Sigmoid colon (tissue), 6 donors: ENCODE measurements at regions not wholly inside any gene's neighbourhood (a gene's known extent, or its start where the extent isn't known, plus 50 kb on each side); places are given as distances from the start of the nearest gene placed in this dataset.

Source experiments
- DNase-seq: peaks from one replicate; pipeline ENCODE4 v3.0.0-alpha.2; 2019
- H3K27ac ChIP-seq, 4 donors: fragments of 200-600 bp; sonication (generic); one replicate each; pipeline ENCODE4 v1.5.1; 2016 to 2019; ENCODE audit warnings: mild to moderate bottlenecking in 1 of 4
- H3K27me3 ChIP-seq, 3 donors: fragments of 200-600 bp; sonication (generic); one replicate each; pipeline ENCODE4 v1.5.1; 2019; ENCODE audit warnings: mild to moderate bottlenecking in 1 of 3
- H3K36me3 ChIP-seq, 4 donors: fragments of 200-600 bp; sonication (generic); one replicate each; pipeline ENCODE4 v1.5.1; 2016 to 2019
- H3K4me1 ChIP-seq, 4 donors: fragments of 200-600 bp; sonication (generic); one replicate each; pipeline ENCODE4 v1.5.1; 2017 to 2019
- H3K4me3 ChIP-seq, 4 donors: fragments of 200-600 bp; sonication (generic); one replicate each; pipeline ENCODE4 v1.5.1; 2017 to 2019; ENCODE audit warnings: mild to moderate bottlenecking in 2 of 4, moderate library complexity in 1 of 4
- H3K9me3 ChIP-seq, 4 donors: fragments of 200-600 bp in 3 of 4; sonication (generic) in 3 of 4; one replicate each; pipeline versions ENCODE4 v1.5.1 to v1.6.1; 2013 to 2019
- EP300 ChIP-seq, 4 donors: sonication (generic); formaldehyde crosslinking; IDR thresholded peaks; one replicate each; pipeline ENCODE4 v1.6.1; 2017; ENCODE audit warnings: antibody characterized with exemption in 4 of 4
- POLR2A ChIP-seq, 2 donors: fragments of 450-650 bp; IDR thresholded peaks; one replicate each; pipeline ENCODE4 v1.6.1; 2016; ENCODE audit warnings: antibody characterized with exemption in 2 of 2, mild to moderate bottlenecking in 2 of 2, moderate library complexity in 2 of 2
- POLR2AphosphoS5 ChIP-seq, 4 donors: sonication (generic); formaldehyde crosslinking; IDR thresholded peaks; one replicate each; pipeline ENCODE4 v1.6.1; 2017; ENCODE audit warnings: antibody characterized with exemption in 4 of 4
- WGBS, 2 donors: extraction: QIAGEN DNeasy Blood & Tissue Kit; methylation state at CpG; one replicate each; pipeline ENCODE4 v1.1.7; 2013; 5-methylcytosine and 5-hydroxymethylcytosine counted together
- intact Hi-C: fragments of 100-400 bp; cut with DNase I; formaldehyde crosslinking; loops from one replicate; pipeline ENCODE4 v1.15.1; 2023
- TF ChIP-seq, protein P1 (sequence below), 4 experiments: fragments of 450-650 bp in 3 of 4; fragments of 200-600 bp in 1 of 4; IDR thresholded peaks; one replicate each; pipeline ENCODE4 v1.5.1; 2016 to 2019; ENCODE audit warnings: antibody characterized with exemption in 4 of 4, mild to moderate bottlenecking in 3 of 4, moderate library complexity in 2 of 4
- donor health status: healthy with polysubstance abuse.
- donor health status: healthy.

DNA sequence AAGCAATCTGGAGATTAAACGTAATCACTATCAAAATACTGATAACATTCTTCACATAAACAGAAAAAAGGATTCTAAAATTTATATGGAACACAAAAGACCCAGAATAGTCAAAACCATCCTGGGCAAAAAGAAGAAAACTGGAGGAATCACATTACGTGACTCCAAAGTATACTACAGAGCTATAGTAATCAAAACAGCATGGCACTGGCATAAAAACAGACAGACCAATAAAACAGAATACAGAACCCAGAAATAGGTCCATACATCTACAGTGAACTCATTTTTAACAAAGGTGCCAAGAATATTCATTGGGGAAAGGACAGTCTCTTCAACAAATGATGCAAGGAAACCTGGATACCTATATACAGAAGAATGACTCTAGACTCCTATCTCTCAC is 621.9 kb upstream of the CCDC54 start:
- 69 to 85% methylated on average over 2 of the region's 2 CpGs for WGBS, 2 donors
- intact Hi-C loops, result no loop called here

GRCh38 chr3:106756901-106757300 is 620.3 kb upstream of the CCDC54 start:
- 80 to 84% methylated on average over 3 of the region's 3 CpGs for WGBS, 2 donors
- no peak for DNase-seq
- no peak overlapping the region for H3K27ac ChIP-seq
- H3K4me3 ChIP-seq, result no peak overlapping the region
- TF ChIP-seq EP300 (IDR thresholded peaks at IDR 0.05) (no peak), POLR2AphosphoS5 (IDR thresholded peaks at IDR 0.05) (no peak), POLR2A (IDR thresholded peaks at IDR 0.05) (no peak)
- TF ChIP-seq, protein P1, sequence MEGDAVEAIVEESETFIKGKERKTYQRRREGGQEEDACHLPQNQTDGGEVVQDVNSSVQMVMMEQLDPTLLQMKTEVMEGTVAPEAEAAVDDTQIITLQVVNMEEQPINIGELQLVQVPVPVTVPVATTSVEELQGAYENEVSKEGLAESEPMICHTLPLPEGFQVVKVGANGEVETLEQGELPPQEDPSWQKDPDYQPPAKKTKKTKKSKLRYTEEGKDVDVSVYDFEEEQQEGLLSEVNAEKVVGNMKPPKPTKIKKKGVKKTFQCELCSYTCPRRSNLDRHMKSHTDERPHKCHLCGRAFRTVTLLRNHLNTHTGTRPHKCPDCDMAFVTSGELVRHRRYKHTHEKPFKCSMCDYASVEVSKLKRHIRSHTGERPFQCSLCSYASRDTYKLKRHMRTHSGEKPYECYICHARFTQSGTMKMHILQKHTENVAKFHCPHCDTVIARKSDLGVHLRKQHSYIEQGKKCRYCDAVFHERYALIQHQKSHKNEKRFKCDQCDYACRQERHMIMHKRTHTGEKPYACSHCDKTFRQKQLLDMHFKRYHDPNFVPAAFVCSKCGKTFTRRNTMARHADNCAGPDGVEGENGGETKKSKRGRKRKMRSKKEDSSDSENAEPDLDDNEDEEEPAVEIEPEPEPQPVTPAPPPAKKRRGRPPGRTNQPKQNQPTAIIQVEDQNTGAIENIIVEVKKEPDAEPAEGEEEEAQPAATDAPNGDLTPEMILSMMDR (IDR thresholded peaks at IDR 0.05), result no peak
- no peaks in the 10 kb centered on the region for H3K4me1 ChIP-seq
- intact Hi-C loops, result no loop called here
- H3K9me3 ChIP-seq, result peaks cover 0 to 6% (median 5%) of the 10 kb centered on the region in 4 donors
- no peaks in the 10 kb centered on the region for H3K27me3 ChIP-seq
- no peaks in the 10 kb centered on the region for H3K36me3 ChIP-seq

More for the DNA sequence above, 621.9 kb upstream of the CCDC54 start:
- DNase-seq, result no peak
- no peaks in the 10 kb centered on the region for H3K4me1 ChIP-seq
- TF ChIP-seq EP300 (IDR thresholded peaks at IDR 0.05) (no peak), POLR2AphosphoS5 (IDR thresholded peaks at IDR 0.05) (no peak), POLR2A (IDR thresholded peaks at IDR 0.05) (no peak)
- TF ChIP-seq, protein P1 (IDR thresholded peaks at IDR 0.05), result no peak
- no peak overlapping the region for H3K27ac ChIP-seq
- H3K9me3 ChIP-seq, result peaks cover 0 to 6% (median 5%) of the 10 kb centered on the region in 4 donors
- no peak overlapping the region for H3K4me3 ChIP-seq
- no peaks in the 10 kb centered on the region for H3K27me3 ChIP-seq
- no peaks in the 10 kb centered on the region for H3K36me3 ChIP-seq

DNA sequence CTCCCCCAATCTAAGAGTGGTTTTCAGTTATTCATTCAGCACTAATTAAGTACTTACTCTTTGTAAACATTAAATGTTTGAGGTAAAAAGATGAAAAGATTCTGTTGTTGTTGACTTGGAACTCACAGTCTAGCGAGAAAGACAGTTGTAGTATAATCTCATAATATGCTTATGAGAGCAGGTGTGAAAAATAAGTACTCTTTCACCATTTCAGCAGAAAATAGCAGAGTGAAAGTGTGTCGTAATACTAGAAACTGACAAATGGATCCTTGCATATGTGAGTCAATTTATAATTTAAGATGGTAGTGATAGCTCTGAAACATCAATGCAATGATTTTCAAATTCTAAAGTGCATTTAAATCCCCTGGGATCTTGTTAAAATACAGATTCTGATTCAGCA is 618.8 kb upstream of the CCDC54 start:
- no peak for DNase-seq
- H3K4me3 ChIP-seq, result no peak overlapping the region
- no peaks in the 10 kb centered on the region for H3K36me3 ChIP-seq
- WGBS, 2 donors, result 86 to 87% methylated on average over 2 of the region's 2 CpGs
- peaks cover 0 to 6% (median 5%) of the 10 kb centered on the region in 4 donors for H3K9me3 ChIP-seq
- TF ChIP-seq POLR2A (IDR thresholded peaks at IDR 0.05) (no peak), POLR2AphosphoS5 (IDR thresholded peaks at IDR 0.05) (no peak), EP300 (IDR thresholded peaks at IDR 0.05) (no peak)
- TF ChIP-seq, protein P1 (IDR thresholded peaks at IDR 0.05), result no peak
- no peak overlapping the region for H3K27ac ChIP-seq
- intact Hi-C loops, result no loop called here
- no peaks in the 10 kb centered on the region for H3K27me3 ChIP-seq
- no peaks in the 10 kb centered on the region for H3K4me1 ChIP-seq

DNA sequence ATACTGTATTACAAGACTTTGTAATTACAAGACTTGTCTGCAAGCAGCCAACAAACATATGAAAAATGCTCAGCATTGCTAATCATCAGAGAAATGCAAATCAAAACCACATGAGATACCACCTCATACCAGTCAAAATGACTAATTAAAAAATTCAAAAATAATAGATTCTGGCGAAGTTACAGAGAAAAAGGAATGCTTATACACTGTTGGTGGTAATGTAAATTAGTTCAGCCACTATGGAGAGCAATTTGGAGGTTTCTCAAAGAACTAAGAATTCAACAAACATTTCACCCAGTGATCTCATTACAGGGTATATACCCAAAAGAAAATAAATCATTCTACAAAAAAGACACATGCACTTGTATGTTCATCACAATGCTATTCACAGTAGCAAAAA is 617.5 kb upstream of the CCDC54 start:
- Histone ChIP-seq H3K4me3 (no peak overlapping the region), H3K4me1 (no peaks in the 10 kb centered on the region), H3K27me3 (no peaks in the 10 kb centered on the region), H3K36me3 (no peaks in the 10 kb centered on the region), H3K27ac (no peak overlapping the region), H3K9me3 (peaks cover 0 to 5% (median 4%) of the 10 kb centered on the region in 4 donors)
- TF ChIP-seq POLR2AphosphoS5 (IDR thresholded peaks at IDR 0.05), result no peak
- TF ChIP-seq, protein P1 (IDR thresholded peaks at IDR 0.05), result no peak
- TF ChIP-seq POLR2A (IDR thresholded peaks at IDR 0.05), result no peak
- TF ChIP-seq EP300 (IDR thresholded peaks at IDR 0.05), result no peak
- no peak for DNase-seq
- WGBS, 2 donors, result 30 to 74% methylated on average over 1 of the region's 1 CpG
- intact Hi-C loops, result no loop called here

GRCh38 chr3:106765342-106765741 is 611.9 kb upstream of the CCDC54 start:
- no peaks in the 10 kb centered on the region for H3K36me3 ChIP-seq
- TF ChIP-seq POLR2A (IDR thresholded peaks at IDR 0.05), result no peak
- TF ChIP-seq, protein P1 (IDR thresholded peaks at IDR 0.05), result no peak
- TF ChIP-seq EP300 (IDR thresholded peaks at IDR 0.05), result no peak
- TF ChIP-seq POLR2AphosphoS5 (IDR thresholded peaks at IDR 0.05), result no peak
- no peaks in the 10 kb centered on the region for H3K4me1 ChIP-seq
- WGBS, 2 donors, result 90 to 91% methylated on average over 7 of the region's 7 CpGs
- intact Hi-C loops, result no loop called here
- no peak overlapping the region for H3K4me3 ChIP-seq
- no peak for DNase-seq
- H3K27me3 ChIP-seq, result no peaks in the 10 kb centered on the region
- H3K27ac ChIP-seq, result no peak overlapping the region
- H3K9me3 ChIP-seq, result no peaks in the 10 kb centered on the region
